H9 (cell line): ENCODE measurements at regions not wholly inside any gene's neighbourhood (a gene's known extent, or its start where the extent isn't known, plus 50 kb on each side); places are given as distances from the start of the nearest gene placed in this dataset.

Source experiments
- DNase-seq: peaks from one replicate; pipeline ENCODE4 v3.0.0-alpha.2; 2017
- H2AFZ ChIP-seq: one replicate; pipeline ENCODE4 v1.6.1; 2013; ENCODE audit warnings: mild to moderate bottlenecking, low read length, control low read depth, moderate library complexity
- H2AK5ac ChIP-seq: 2 replicates; pipeline ENCODE4 v1.6.1; 2013; ENCODE audit warnings: low read length, control low read depth, mixed read lengths; ENCODE audit not compliant: insufficient read length
- H2BK120ac ChIP-seq: one replicate; pipeline ENCODE4 v1.6.1; 2013; ENCODE audit warnings: low read depth, mild to moderate bottlenecking, low read length, control low read depth, inconsistent platforms; ENCODE audit not compliant: poor library complexity, severe bottlenecking
- H2BK12ac ChIP-seq: 2 replicates; pipeline ENCODE4 v1.6.1; 2013; ENCODE audit warnings: low read length, control low read depth, mixed read lengths, low read depth; ENCODE audit not compliant: insufficient read length
- H2BK15ac ChIP-seq: 2 replicates; pipeline ENCODE4 v1.6.1; 2013; ENCODE audit warnings: low read depth, low read length, control low read depth
- H2BK20ac ChIP-seq: one replicate; pipeline ENCODE4 v1.6.1; 2013; ENCODE audit warnings: low read depth, mild to moderate bottlenecking, low read length, control low read depth, inconsistent platforms; ENCODE audit not compliant: poor library complexity, severe bottlenecking
- H2BK5ac ChIP-seq: 2 replicates; pipeline ENCODE4 v1.6.1; 2013; ENCODE audit warnings: low read length, control low read depth, mixed read lengths; ENCODE audit not compliant: insufficient read length
- H3K14ac ChIP-seq: 2 replicates; pipeline ENCODE4 v1.6.1; 2013; ENCODE audit warnings: low read length, control low read depth; ENCODE audit not compliant: insufficient read depth
- H3K18ac ChIP-seq: 2 replicates; pipeline ENCODE4 v1.6.1; 2013; ENCODE audit warnings: low read depth, mild to moderate bottlenecking, mixed read lengths, low read length, control low read depth; ENCODE audit not compliant: insufficient read length
- H3K23ac ChIP-seq: 2 replicates; pipeline ENCODE4 v1.6.1; 2013; ENCODE audit warnings: low read length, control low read depth, mixed read lengths, low read depth; ENCODE audit not compliant: insufficient read length
- H3K23me2 ChIP-seq: 2 replicates; pipeline ENCODE4 v1.6.1; 2013; ENCODE audit warnings: low read depth, mild to moderate bottlenecking, mixed read lengths, low read length, control low read depth; ENCODE audit not compliant: insufficient read length, poor library complexity, severe bottlenecking
- H3K27ac ChIP-seq: 2 replicates; pipeline ENCODE4 v1.5.1; 2013; ENCODE audit warnings: low read length, control low read depth, mixed read lengths, low read depth; ENCODE audit not compliant: insufficient read length
- H3K27me3 ChIP-seq: 2 replicates; pipeline ENCODE4 v1.6.1; 2013; ENCODE audit warnings: low read length, control low read depth, inconsistent platforms; ENCODE audit not compliant: insufficient read depth
- H3K4ac ChIP-seq: 2 replicates; pipeline ENCODE4 v1.6.1; 2013; ENCODE audit warnings: low read depth, mild to moderate bottlenecking, control low read depth, inconsistent platforms, low read length, moderate library complexity
- H3K4me1 ChIP-seq: 2 replicates; pipeline ENCODE4 v1.6.1; 2013; ENCODE audit warnings: low read length, control low read depth, inconsistent platforms; ENCODE audit not compliant: insufficient read depth
- H3K4me2 ChIP-seq: 2 replicates; pipeline ENCODE4 v1.6.1; 2013; ENCODE audit warnings: low read length, control low read depth, mixed read lengths; ENCODE audit not compliant: insufficient read length, insufficient read depth
- H3K56ac ChIP-seq: 2 replicates; pipeline ENCODE4 v1.6.1; 2013; ENCODE audit warnings: low read depth, mild to moderate bottlenecking, mixed read lengths, low read length, control low read depth; ENCODE audit not compliant: insufficient read length
- H3K79me1 ChIP-seq: 2 replicates; pipeline ENCODE4 v1.6.1; 2013; ENCODE audit warnings: low read depth, mild to moderate bottlenecking, moderate library complexity, low read length, control low read depth, inconsistent platforms; ENCODE audit not compliant: insufficient read depth, poor library complexity, severe bottlenecking
- H3K79me2 ChIP-seq: 2 replicates; pipeline ENCODE4 v1.6.1; 2013; ENCODE audit warnings: low read length, control low read depth, inconsistent platforms; ENCODE audit not compliant: insufficient read depth
- H3K9ac ChIP-seq: 2 replicates; pipeline ENCODE4 v1.6.1; 2013; ENCODE audit warnings: low read length, control low read depth, mixed read lengths; ENCODE audit not compliant: insufficient read length; ENCODE audit errors: extremely low read depth
- H3K9me3 ChIP-seq: one replicate; pipeline ENCODE4 v1.6.1; 2013; ENCODE audit warnings: low read depth, low read length, inconsistent platforms; ENCODE audit not compliant: control insufficient read depth
- H3T11ph ChIP-seq: one replicate; pipeline ENCODE4 v1.6.1; 2013; ENCODE audit warnings: mild to moderate bottlenecking, low read length, control low read depth, inconsistent platforms
- H4K20me1 ChIP-seq: one replicate; pipeline ENCODE4 v1.6.1; 2013; ENCODE audit not compliant: control insufficient read depth, insufficient read length, insufficient read depth
- H4K5ac ChIP-seq: 2 replicates; pipeline ENCODE4 v1.6.1; 2013; ENCODE audit warnings: low read depth, mild to moderate bottlenecking, mixed read lengths, low read length, control low read depth; ENCODE audit not compliant: insufficient read length
- H4K8ac ChIP-seq: replicated peaks from 2 replicates; pipeline ENCODE4 v1.6.1; 2013; ENCODE audit warnings: low read length, control low read depth, mixed read lengths, low read depth; ENCODE audit not compliant: insufficient read length
- H4K91ac ChIP-seq: 2 replicates; pipeline ENCODE4 v1.6.1; 2013; ENCODE audit warnings: low read depth, mild to moderate bottlenecking, moderate library complexity, mixed read lengths, low read length, control low read depth; ENCODE audit not compliant: insufficient read length
- H3K27ac Mint-ChIP-seq, 3 experiments: 2 replicates in 2 of 3; 3 replicates in 1 of 3; pipeline ENCODE4 v1.8.0; 2020 to 2021; ENCODE audit warnings: mixed read lengths in 3 of 3, mild to moderate bottlenecking in 1 of 3, moderate library complexity in 1 of 3
- H3K27me3 Mint-ChIP-seq: 2 replicates; pipeline ENCODE4 v1.8.0; 2021; ENCODE audit warnings: low read depth, mild to moderate bottlenecking, moderate library complexity, mixed read lengths
- H3K36me3 Mint-ChIP-seq, 3 experiments: 2 replicates in 2 of 3; 3 replicates in 1 of 3; pipeline ENCODE4 v1.8.0; 2020 to 2021; ENCODE audit warnings: low read depth in 3 of 3, mixed read lengths in 3 of 3; ENCODE audit not compliant: insufficient read depth in 1 of 3
- H3K4me1 Mint-ChIP-seq, 2 experiments: 2 replicates each; pipeline ENCODE4 v1.8.0; 2020; ENCODE audit warnings: mixed read lengths in 2 of 2
- H3K4me3 Mint-ChIP-seq, 2 experiments: 2 replicates in 1 of 2; 3 replicates in 1 of 2; pipeline ENCODE4 v1.8.0; 2020 to 2021; ENCODE audit warnings: mild to moderate bottlenecking in 2 of 2, mixed read lengths in 2 of 2, moderate library complexity in 1 of 2
- H3K9me3 Mint-ChIP-seq, 2 experiments: 2 replicates in 1 of 2; 3 replicates in 1 of 2; pipeline ENCODE4 v1.8.0; 2020; ENCODE audit warnings: mild to moderate bottlenecking in 2 of 2, mixed read lengths in 2 of 2, moderate library complexity in 1 of 2
- WGBS: extraction: QIAGEN DNeasy Blood & Tissue Kit; methylation state at CpG from one replicate; pipeline ENCODE4 v1.1.7; 2013; ENCODE audit warnings: missing lambda C conversion rate, low lambda C conversion rate, mixed read lengths; ENCODE audit not compliant: insufficient read length; ENCODE audit errors: extremely low coverage; 5-methylcytosine and 5-hydroxymethylcytosine counted together
- TF ChIP-seq, protein P1 (sequence below): fragments of 200-600 bp; sonication (generic); conservative IDR thresholded peaks from 3 replicates; pipeline ENCODE4 v1.8.0; 2021; ENCODE audit warnings: antibody characterized with exemption, mild to moderate bottlenecking

- Histone ChIP-seq H2AFZ (no peak overlapping the region), H2BK20ac (no peak overlapping the region), H2BK120ac (no peak overlapping the region), H2BK5ac (no peak overlapping the region), H2AK5ac (no peak overlapping the region), H3K14ac (no peak overlapping the region), H3K23me2 (no peaks in the 10 kb centered on the region), H4K5ac (no peak overlapping the region), H3K79me1 (no peaks in the 10 kb centered on the region), H3K9ac (no peak overlapping the region), H3K4ac (no peak overlapping the region), H3K4me2 (no peak overlapping the region), H3K18ac (no peak overlapping the region), H4K91ac (no peak overlapping the region), H3K23ac (no peak overlapping the region), H3T11ph (no peak overlapping the region), H4K20me1 (no peaks in the 10 kb centered on the region), H3K27ac (no peak overlapping the region), H3K27me3 (no peaks in the 10 kb centered on the region), H2BK12ac (no peak overlapping the region), H2BK15ac (no peak overlapping the region), H3K9me3 (no peaks in the 10 kb centered on the region), H3K79me2 (no peaks in the 10 kb centered on the region), H3K56ac (no peak overlapping the region), H3K4me1 (no peaks in the 10 kb centered on the region), H4K8ac (no peak overlapping the region)
- peak overlapping the region in 2 of 3 experiments; percentile 13 to 26; a peak in 1 of 7 replicates for H3K27ac Mint-ChIP-seq
- H3K4me3 Mint-ChIP-seq, result no peak overlapping the region
- TF ChIP-seq, protein P1, sequence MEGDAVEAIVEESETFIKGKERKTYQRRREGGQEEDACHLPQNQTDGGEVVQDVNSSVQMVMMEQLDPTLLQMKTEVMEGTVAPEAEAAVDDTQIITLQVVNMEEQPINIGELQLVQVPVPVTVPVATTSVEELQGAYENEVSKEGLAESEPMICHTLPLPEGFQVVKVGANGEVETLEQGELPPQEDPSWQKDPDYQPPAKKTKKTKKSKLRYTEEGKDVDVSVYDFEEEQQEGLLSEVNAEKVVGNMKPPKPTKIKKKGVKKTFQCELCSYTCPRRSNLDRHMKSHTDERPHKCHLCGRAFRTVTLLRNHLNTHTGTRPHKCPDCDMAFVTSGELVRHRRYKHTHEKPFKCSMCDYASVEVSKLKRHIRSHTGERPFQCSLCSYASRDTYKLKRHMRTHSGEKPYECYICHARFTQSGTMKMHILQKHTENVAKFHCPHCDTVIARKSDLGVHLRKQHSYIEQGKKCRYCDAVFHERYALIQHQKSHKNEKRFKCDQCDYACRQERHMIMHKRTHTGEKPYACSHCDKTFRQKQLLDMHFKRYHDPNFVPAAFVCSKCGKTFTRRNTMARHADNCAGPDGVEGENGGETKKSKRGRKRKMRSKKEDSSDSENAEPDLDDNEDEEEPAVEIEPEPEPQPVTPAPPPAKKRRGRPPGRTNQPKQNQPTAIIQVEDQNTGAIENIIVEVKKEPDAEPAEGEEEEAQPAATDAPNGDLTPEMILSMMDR, result no peak
- DNase-seq, result no peak
- no peaks in the 10 kb centered on the region for H3K9me3 Mint-ChIP-seq
- H3K27me3 Mint-ChIP-seq, result no peaks in the 10 kb centered on the region
- no CpG with 5 or more reads among the region's 1 CpG for WGBS
- no peaks in the 10 kb centered on the region for H3K36me3 Mint-ChIP-seq
- H3K4me1 Mint-ChIP-seq, result peaks cover 4% of the 10 kb centered on the region in 2 experiments
Observed at GRCh38 chr4:129240816-129241215, 144.9 kb downstream of the C4orf33 start.
